ENCODE measurements at regions not wholly inside any gene's neighbourhood (a gene's known extent, or its start where the extent isn't known, plus 50 kb on each side); places are given as distances from the start of the nearest gene placed in this dataset.
"Not testable (repeated sequence)": the region's sequence is repeated elsewhere in the genome, so short reads cannot be mapped to it uniquely, and the experiment has no call there.

- DNase-seq (ENCODE audit: low read depth in 4 of 4, low spot score in 3 of 4): no peak
Measured at GRCh38 chr5:39680213-39680612, 255.4 kb upstream of the DAB2 start.

GRCh38 chr5:39678534-39678933 lies 253.8 kb upstream of the DAB2 start:
- no peak for DNase-seq (ENCODE audit: low read depth in 4 of 4, low spot score in 3 of 4)

GRCh38 chr5:39675676-39676075 lies 250.9 kb upstream of the DAB2 start:
- no peak for DNase-seq (ENCODE audit: low read depth in 4 of 4, low spot score in 3 of 4)

GRCh38 chr5:39674209-39675082 lies 249.7 kb upstream of the DAB2 start:
- no peak for DNase-seq (ENCODE audit: low read depth in 4 of 4, low spot score in 3 of 4)

GRCh38 chr5:39671561-39671961 lies 246.8 kb upstream of the DAB2 start:
- DNase-seq (ENCODE audit: low read depth in 4 of 4, low spot score in 3 of 4): no peak

- no peak for DNase-seq (ENCODE audit: low read depth in 4 of 4, low spot score in 3 of 4)
Measured at GRCh38 chr5:39670955-39671354, 246.2 kb upstream of the DAB2 start.

- DNase-seq (ENCODE audit: low read depth in 4 of 4, low spot score in 3 of 4): no peak
Measured at GRCh38 chr5:39670391-39670790, 245.6 kb upstream of the DAB2 start.

GRCh38 chr5:39668980-39669379 lies 244.2 kb upstream of the DAB2 start:
- no peak for DNase-seq (ENCODE audit: low read depth in 4 of 4, low spot score in 3 of 4)

GRCh38 chr5:39665328-39665727 lies 240.5 kb upstream of the DAB2 start:
- no peak for DNase-seq (ENCODE audit: low read depth in 4 of 4, low spot score in 3 of 4)

- DNase-seq (ENCODE audit: low read depth in 4 of 4, low spot score in 3 of 4): no peak
Measured at GRCh38 chr5:39662945-39663344, 238.2 kb upstream of the DAB2 start.

- no peak for DNase-seq (ENCODE audit: low read depth in 4 of 4, low spot score in 3 of 4)
Measured at GRCh38 chr5:39661026-39661779, 236.4 kb upstream of the DAB2 start.

- no peak for DNase-seq (ENCODE audit: low read depth in 4 of 4, low spot score in 3 of 4)
Measured at GRCh38 chr5:39660020-39660419, 235.2 kb upstream of the DAB2 start.

GRCh38 chr5:39658866-39659265 lies 234.1 kb upstream of the DAB2 start:
- DNase-seq (ENCODE audit: low read depth in 4 of 4, low spot score in 3 of 4): no peak

GRCh38 chr5:39657943-39658342 lies 233.2 kb upstream of the DAB2 start:
- DNase-seq (ENCODE audit: low read depth in 4 of 4, low spot score in 3 of 4): no peak

- DNase-seq (ENCODE audit: low read depth in 4 of 4, low spot score in 3 of 4): no peak
Measured at GRCh38 chr5:39656600-39656999, 231.8 kb upstream of the DAB2 start.

- no peak for DNase-seq (ENCODE audit: low read depth in 4 of 4, low spot score in 3 of 4)
Measured at GRCh38 chr5:39654715-39655114, 229.9 kb upstream of the DAB2 start.

GRCh38 chr5:39652481-39652880 lies 227.7 kb upstream of the DAB2 start:
- not testable (repeated sequence) for DNase-seq (ENCODE audit: low read depth in 4 of 4, low spot score in 3 of 4)

GRCh38 chr5:39652036-39652435 lies 227.3 kb upstream of the DAB2 start:
- no peak for DNase-seq (ENCODE audit: low read depth in 4 of 4, low spot score in 3 of 4)

GRCh38 chr5:39650008-39650762 lies 225.4 kb upstream of the DAB2 start:
- DNase-seq (ENCODE audit: low read depth in 4 of 4, low spot score in 3 of 4): no peak

- DNase-seq (ENCODE audit: low read depth in 4 of 4, low spot score in 3 of 4): no peak
Measured at GRCh38 chr5:39648848-39649227, 224.1 kb upstream of the DAB2 start.
